CD4-positive, alpha-beta T cell treated with Interleukin-15 for 1 hour (primary cell): ENCODE measurements at regions not wholly inside any gene's neighbourhood (a gene's known extent, or its start where the extent isn't known, plus 50 kb on each side); places are given as distances from the start of the nearest gene placed in this dataset.
A peak's percentile ranks its signal among the peaks of the same experiment; 100 is the strongest.
"Not testable (repeated sequence)": the region's sequence is repeated elsewhere in the genome, so short reads cannot be mapped to it uniquely, and the experiment has no call there.

Experiments
- DNase-seq: peaks from one replicate; pipeline ENCODE4 v3.0.0-alpha.2; 2020

DNA sequence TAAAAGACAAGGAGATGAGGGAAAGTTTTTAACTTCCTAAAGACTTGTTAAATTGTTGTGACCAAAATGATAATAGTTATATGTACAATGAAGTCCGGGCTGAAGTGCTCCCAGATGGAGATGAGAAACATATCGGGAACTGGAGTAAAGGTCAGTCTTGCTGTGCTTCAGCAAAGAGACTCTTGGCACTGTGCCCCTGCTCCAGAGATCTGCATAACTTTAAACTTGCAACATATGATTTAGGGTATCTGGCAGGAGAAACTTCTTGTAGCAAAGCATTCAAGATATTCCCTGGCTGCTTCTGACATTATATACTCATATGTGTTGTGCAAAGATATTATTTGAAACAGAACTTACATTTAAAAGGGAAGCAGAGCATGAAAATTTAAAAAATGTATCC is 786.6 kb upstream of the SLITRK6 start:
- DNase-seq, result no peak

DNA sequence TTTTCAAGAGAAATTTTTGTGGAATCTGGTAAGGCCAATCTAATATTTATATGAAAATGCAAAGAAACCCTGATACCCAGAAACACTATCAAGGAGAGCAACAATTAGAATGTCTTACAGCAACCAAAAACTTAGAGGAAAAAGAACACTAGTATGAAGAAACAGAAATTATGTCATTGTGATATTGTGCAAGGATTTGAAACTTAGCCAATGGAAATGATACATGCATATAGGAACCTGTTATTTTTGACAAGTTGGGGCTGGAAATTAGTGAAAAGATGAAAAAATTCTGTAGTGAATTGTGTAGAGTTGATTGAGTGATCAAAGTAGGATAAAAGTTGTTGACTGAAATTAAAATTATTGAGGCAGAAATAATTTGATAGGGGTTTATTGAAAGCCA is 792.6 kb upstream of the SLITRK6 start:
- no peak for DNase-seq

DNA sequence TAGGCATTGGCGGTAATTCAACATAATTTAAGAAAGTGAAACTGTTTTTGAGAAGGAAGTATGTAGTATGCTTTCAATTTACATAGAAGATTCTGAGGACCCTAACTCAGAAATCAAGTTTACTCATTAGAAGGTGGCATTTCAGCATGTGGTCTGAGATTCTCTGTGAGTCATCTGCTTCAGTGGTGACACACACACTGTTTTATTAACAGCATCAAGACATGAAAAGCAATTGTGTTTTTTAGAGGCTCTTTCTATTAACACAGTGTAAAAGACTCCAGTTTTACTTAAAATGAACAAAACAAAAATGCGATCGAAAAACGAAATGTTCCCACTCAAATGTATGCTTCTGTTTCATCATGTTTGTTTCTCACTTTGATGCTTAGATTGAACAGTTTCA is 802.1 kb upstream of the SLITRK6 start:
- DNase-seq, result no peak

DNA sequence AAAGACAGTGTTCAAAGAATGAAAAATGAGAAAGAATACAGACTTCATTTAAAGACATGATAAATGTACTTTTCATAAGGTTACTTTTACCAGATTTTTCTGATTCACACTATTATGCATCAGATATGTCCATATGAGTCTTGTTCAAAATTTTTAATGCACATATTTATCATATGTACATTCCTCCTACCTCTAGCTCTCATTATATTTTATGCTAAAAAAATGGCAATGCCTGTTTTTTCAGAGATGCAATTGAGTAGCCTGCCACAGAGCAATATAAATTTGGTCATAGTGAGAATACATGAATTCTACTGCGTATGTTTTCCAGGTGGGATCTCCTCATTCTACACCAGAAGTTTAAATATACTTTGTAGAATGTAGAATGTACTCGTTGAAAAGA is 807.0 kb upstream of the SLITRK6 start:
- DNase-seq, result no peak

DNA sequence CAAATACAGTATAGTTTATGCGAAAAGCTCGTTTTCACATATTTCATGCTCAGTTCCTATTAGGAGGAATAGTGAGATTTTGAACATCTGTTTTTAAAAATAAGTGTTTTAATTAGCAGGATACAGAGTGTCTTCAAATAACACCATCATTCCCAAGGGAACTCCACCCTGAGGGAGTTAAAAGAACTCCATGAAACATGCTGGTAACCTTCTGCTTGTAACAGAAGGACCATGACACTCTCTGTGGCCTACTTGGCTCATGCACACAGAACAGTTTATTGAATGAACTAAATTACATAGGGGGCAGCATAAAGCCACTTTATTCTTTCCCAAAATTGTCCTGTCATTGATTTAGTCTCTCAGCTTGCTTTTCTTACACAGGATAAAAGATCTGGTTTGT is 809.5 kb upstream of the SLITRK6 start:
- DNase-seq, result no peak

DNA sequence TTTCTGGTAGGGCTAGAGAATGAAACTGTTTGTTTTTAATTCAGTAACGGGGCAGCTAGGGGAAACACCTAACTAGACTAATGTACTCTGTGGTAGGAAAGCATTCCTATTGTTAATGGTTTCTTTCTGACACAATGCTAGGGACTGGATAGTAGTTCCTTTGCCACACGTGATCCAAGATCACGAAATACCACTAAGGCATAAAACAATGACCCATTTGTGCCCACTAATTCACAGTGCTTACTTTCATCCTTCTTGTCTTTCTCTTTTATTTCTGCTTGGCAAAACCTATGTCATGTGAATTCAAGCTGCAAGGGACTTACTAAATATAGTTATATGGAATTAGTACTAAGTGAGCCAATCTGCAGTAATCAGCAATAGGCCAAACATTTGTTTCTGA is 834.1 kb upstream of the SLITRK6 start:
- DNase-seq, result no peak

DNA sequence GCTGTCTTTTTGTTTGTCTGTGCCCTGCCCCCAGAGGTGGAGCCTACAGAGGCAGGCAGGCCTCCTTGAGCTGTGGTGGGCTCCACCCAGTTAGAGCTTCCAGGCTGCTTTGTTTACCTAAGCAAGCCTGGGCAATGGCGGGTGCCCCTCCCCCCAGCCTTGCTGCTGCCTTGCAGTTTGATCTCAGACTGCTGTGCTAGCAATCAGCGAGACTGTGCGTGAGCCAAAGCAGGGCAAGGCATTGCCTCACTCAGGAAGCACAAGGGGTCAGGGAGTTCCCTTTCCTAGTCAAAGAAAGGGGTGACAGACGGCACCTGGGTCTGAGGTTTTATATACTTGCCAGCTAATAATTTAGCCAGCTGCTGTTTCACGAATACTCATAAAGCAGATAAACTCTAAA is 852.0 kb upstream of the SLITRK6 start:
- not testable (repeated sequence) for DNase-seq

DNA sequence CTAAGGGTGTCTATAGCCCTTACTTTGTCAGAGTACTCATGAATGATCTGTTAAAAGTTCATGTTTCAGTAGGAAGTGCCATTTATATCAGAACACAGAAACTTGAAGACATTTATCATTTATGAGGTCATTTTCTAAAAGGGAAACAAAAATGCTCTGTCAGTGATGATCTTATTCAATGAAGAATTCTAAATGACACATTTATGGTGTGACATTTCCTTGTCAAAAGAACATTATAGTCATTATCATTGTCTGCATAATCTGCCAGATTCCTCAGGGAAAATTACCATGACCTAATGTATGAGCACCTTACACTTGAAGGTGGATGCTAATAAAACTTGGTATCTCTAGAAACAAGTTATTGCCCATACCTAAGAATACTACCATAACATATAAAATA is 853.8 kb upstream of the SLITRK6 start:
- DNase-seq, result no peak

DNA sequence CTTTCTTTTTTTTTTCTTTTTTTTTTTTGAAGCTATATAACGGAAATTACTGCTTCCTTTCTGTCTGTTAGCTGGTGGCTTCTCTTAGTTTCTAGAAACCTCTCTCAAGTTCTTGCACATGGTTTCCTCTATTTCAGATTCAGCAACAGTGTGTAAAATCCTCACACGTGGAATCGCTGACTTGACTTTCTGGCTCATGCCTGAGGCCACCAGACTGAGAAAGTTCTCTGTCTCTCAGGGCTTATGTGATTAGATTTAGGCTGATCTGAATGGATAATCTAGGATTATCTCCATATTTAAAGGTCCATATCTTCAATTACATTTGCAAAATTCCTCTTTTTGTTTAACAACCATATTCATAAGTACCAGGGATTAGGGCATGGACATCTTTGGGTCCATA is 856.3 kb upstream of the SLITRK6 start:
- DNase-seq, result no peak

DNA sequence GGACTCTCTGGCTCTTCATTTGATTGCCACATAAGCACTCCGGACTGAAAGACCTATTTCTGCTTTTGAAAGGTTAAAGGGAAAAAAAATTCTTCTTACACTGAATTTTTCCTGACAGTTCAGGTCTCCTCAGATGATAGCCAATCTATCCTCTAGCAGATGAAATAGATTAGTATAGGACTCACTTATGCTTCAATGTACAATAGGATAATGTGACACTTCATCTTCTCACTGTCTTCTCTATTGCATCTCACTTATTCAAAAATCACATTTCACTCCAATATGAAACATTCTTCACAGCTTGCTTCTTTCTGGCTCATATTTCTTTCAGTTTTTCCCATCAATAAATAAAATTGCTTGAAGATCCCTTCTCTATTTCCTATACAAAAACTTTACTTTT is 860.9 kb upstream of the SLITRK6 start:
- no peak for DNase-seq

DNA sequence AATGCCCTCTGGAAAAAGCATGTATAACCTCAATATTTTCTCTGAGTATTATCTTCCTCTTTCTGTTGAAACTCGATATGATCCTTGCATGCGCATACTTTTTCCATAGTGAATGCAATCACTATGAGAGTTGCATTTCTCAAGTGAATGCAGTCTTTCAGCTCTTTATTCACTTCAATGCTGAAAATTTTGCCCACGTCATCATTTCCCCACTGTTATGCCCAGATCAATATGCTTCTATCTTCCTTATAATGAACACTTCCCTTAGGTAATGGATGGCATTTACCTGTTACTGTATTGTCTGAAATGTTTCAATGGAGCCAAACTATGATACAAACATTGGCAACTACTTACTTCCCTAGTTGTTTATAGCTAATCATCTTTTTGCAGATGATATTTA is 866.6 kb upstream of the SLITRK6 start:
- DNase-seq, result no peak

DNA sequence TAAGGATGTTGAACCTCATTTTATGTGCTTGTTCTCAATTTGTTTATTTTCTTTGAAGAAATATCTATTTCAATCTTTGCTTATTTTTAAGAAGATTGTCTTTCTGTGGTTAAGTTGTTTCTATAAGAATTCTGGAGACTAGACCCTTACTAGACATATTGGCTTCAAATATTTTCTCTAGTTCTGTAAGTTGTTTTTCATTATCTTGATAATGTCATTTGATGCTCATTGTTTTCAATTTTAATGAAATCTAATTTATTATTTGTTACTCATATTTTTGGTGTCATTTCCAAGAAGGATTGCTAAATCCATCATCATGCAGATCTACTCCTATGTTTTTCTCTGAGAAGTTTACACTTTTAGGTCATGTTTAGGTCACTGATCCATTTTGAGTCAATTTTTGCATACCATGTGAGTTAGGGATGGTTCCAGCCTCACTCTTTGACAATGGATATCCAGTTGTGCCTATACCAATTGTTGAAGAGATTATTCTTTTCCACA is 874.8 kb upstream of the SLITRK6 start:
- DNase-seq, result no peak

DNA sequence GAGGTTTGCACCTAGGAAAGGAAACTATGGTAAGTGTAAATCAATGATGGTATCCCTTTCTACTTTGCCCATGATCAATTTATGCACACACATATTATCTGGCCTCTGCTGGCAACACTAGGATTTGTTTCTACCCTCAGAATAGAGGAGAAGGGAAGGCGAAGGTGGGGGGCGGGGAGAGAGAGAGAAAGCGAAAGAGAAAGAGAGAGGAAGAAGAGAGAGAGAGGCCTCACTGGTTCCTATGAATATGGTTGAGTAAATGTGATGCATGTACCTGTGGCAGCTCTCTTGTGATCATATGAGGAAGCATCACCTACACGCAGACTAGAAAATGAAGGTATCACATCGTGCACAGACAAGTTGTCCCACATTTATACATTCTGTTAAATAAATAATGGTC is 882.0 kb upstream of the SLITRK6 start:
- DNase-seq, result no peak

DNA sequence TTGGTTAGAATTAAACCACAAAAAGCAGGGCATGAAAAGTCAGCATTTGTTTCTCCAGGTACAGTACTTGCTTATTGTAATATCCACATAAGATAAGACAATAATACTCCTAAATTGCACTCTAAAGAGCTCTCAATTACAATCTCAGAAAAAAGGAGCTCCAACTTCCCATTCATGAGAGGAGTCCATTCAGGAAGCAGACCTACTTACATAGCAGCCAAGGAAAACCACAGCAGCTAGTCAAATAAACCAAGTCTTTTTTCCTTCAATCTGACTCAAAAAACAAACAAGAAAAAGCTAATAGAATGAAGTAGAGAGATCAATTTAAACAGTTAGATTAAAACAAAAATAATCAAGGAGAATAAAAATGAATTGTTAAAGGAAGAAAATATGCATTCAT is 885.2 kb upstream of the SLITRK6 start:
- DNase-seq, result no peak

DNA sequence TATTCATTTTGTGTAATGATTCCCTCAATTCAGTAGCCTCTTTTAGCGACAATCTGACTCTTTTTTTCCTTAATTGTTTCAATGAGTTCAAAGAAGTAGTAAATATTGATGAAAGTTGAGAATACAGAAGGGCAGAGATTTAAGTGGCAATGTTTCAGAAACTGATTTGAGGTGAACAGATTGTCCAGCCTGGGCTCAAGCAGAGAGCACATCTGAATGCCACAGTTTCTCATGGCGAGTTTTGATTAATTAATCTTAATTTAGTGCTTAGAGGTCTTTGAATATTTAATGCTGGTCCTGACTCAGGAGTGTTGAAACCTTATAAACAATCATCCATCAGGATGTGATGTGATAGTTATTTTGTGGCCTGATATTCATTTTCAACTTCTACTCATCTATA is 890.7 kb upstream of the SLITRK6 start:
- no peak for DNase-seq

DNA sequence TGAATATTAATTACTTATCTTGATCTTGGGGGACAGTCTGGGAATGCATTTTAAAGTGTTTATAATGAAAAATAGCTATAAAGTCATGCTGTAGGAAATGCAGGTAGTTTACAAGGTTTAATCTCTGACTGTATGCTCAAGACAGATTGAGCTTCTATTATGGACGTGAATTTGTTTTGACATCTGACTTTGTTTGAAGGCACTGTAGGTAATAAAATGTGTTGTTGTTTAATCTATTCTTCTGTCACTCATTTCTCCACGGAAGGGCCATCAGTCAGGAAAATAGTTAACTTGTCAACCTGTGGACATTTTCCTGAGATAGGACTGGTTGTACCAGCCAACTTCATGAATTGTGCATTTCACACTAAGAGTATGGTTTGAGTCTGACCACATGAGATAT is 893.1 kb upstream of the SLITRK6 start:
- no peak for DNase-seq

DNA sequence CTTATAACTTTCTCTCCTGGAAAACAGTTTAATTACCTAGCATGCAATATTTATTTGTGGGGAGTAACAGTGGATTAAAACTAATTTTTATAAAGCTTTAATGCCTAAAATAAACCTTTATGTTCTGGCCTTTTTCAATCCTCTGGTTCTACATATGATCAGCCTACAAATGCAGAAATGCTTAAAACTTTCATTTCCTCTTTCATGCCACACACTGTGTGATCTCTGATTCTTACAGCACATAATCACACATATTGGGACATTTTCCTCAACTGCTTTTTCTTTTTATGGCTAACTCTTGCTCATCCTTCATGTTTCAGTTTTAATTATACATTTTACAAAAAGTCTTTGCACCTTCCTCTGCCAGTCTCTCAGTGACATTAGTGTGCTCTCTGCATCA is 910.8 kb upstream of the SLITRK6 start:
- no peak for DNase-seq

DNA sequence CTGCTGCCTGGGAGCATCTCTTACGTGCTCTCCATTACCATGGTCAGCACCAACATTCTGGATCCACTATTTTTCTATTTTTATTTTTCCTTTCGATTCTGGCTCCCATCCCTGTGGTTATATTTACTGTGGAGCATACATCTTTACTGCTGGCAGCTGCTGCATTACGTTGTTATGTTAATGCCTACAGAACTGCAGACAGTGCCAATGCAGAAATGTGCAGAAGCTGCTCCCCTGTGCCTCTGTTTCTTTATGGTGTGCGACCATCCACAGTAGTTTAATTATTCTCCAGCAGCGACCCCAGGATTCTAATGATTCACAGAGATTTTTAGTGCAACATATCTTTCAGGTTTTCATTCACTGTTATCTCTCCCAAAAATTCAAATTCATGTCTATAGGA is 911.7 kb upstream of the SLITRK6 start:
- DNase-seq, result no peak

DNA sequence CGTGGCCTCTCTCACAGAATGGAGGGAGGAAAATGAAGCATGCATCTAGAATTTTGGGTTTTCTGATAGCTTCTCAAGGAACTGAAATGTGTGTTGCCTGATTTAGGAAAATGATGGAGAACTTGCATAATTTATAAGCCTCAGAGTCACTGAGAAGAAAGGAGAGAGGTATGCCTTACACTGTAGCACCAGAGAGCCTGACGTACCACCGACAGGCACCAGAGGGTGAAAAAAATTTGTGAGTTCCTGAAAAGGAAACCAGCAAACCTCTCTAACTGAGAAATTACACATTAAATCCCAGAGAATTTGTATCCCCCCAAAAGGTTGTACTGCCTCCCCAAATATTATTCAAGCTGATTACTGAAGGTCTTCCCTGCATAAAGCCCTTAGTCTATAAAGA is 915.3 kb upstream of the SLITRK6 start:
- no peak for DNase-seq

DNA sequence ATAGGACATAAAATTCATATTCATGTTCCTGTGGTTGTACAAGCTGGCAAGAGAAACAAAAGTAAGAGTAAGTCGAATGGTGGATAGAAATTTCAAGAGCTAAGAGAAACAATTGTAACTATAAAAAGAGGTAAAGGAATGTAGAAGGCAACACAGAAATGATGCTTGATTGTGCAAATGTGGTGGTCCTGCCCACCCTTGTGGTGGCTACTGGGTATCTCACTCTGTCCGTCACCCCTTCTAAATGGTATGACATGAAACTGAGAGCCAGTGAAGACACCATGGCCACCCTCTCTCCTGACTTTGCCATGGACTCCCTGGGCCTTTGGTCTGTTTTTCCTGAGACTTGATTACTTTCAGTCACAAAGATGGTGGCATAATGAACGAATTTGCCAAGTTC is 925.9 kb upstream of the SLITRK6 start:
- DNase-seq, result no peak

DNA sequence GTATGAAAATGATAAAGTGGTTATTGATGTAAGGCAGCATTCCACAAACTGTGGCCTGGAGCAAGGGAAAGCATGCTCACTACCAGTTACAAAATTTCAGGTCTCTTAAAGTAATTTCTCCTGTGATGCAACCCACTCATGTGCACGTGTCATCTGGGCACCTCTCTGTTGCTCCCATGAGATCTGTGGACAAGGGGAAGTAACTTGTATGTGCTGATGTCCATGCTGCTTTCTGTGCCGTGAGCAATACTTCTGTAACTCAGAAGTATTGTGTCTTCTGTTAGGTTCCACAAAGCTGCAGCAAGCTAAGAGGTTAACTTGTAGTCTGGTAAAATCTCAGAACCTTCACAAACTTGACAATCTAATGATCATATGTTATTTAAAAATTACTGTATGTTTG is 930.0 kb upstream of the SLITRK6 start:
- no peak for DNase-seq

DNA sequence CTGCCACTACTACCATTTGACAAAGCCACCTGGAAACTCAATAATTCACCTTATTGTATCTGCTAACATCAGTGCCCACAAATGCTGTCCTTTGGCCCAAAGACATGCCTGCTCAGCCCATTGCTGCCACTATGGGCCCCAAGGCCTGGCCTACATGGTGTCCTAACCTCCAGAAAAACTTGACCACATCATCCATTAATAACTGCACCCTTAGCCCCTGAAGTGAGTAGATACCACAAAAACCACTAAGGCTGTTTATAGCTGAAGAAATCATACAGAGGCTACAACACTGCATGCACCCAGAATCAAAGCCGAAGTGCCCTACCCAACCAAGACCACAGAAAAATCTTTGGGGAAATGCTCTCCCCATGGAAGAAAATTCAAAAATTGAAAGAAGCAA is 932.8 kb upstream of the SLITRK6 start:
- DNase-seq, result no peak

DNA sequence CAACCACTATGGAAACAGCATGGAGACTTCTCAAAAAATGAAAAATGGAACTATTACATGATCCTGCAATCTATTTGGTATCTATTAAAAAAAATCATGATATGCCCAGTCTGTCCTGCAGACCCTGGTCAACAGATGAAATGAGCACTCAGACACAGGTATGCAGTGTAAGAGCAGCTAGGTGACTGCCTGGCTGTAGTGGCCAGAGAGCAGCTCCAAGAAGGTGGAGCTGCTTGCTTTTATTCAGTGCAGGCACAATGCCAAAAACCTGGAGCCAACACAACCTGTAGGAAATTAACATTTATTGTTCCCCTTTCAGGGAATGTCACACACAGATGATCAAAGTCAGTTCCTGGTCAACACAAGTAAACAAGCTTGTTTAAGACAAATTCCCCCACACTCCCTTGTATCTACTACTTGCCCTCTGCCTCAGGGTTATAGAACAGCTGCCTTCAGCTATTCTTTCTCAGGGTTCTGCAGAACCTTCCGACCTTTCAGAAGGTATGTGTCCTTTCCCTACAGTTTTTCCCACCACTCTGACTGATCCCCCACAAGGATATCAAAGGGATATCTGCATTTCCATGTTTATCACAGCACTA is 933.7 kb upstream of the SLITRK5 start:
- DNase-seq, result no peak

DNA sequence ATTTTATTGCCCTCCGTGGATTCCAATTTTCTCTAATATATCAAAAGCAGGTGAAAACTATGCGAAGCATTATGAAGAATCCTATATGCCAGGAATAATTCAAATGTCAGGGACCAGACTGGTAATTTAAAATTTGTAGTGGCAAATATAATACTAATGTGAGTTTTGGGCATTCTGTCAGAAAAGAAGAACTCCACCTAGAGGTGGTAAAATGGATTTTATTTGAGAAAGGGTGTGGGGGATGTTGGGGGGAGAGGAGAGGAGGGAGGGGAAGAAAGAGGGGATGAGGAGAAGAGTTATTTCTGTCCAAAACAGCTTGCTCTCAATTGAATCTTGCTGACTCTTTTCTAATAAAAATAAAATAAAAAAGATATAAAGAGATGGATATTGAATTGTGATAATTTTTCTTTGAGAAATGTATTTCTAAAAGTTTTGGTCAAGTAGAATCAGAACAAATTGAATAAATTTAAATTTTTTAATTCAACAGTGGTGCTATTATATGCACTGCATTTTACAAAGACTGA is 929.3 kb upstream of the SLITRK5 start:
- DNase-seq, result no peak

DNA sequence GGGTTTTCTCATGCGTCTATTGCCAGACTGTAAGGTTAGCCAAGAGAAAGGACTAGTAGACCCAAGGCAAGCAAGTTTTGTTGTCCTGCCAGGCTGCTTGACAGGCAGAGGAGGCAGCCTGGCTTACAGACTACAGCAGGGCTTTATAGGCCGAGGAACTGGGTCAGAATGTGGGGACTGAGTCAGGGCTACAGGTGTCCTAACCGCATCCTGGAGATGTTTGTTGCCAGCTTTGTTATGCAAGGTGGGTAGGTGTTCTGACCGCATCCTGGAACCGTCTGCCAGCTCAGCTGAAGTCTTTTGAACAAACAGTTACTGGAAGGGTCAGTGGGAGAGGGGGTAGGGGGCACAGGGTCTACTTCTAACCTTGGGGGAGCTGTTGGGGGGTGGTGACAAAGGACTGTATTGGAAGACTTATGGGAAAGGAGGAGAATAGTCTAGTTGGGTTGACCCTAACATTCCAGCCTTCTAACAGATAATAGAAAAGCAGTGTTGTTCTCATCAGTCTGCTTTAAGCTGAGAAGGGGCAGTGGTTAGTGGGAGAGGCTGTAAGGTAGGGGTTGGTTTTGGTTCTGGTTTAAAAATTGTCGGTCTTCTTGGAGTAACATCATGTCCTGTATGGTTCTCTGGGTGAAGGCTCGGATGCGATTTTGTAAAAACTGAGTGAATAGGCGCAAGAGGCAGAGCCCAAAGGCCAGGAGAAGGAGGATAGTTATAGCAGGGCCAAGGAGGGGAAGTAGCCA is 913.8 kb upstream of the SLITRK5 start:
- DNase-seq, result peak; percentile 66
